ENCODE measurements at regions not wholly inside any gene's neighbourhood (a gene's known extent, or its start where the extent isn't known, plus 50 kb on each side); places are given as distances from the start of the nearest gene placed in this dataset.

DNA sequence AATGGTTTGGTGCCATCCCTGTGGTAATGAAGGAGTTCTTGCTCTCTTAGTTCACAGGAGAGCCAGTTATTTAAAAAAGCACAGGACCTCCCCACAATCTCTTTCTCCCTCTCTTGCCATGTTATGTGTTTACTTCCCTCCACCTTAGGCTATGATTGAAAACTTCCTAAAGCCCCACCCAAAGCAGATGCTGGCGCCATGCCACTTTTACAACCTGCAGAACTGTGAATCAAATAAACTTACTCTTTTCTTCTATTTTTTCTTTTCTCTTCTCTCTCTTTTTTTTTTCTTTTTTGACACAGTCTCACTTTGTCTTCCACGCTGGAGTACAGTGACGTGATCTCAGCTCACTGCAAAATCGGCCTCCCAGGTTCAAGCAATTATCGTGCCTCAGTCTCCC lies 508.4 kb upstream of the EPHA7 start:
- no peaks in the 10 kb centered on the region for H3K79me2 ChIP-seq (ENCODE audit: control insufficient read depth, insufficient read depth, low read length)
- no peak for DNase-seq (ENCODE audit: low read depth in 2 of 2)
- no peak overlapping the region for H3K4me2 ChIP-seq (ENCODE audit: extremely low read depth, insufficient read depth, low read length)
- no peak overlapping the region for H3K27ac ChIP-seq (ENCODE audit: insufficient read depth, low read length)
- H3K36me3 ChIP-seq (ENCODE audit: control insufficient read depth, insufficient read depth, low read length) = no peaks in the 10 kb centered on the region
- no peak overlapping the region for H2AFZ ChIP-seq (ENCODE audit: low read length)
- no peaks in the 10 kb centered on the region for H4K20me1 ChIP-seq (ENCODE audit: control insufficient read depth, extremely low read depth, insufficient read depth, low read length)
- H3K9me3 ChIP-seq (ENCODE audit: control insufficient read depth, insufficient read depth, low read depth, low read length) = no peaks in the 10 kb centered on the region
- H3K27me3 ChIP-seq (ENCODE audit: control insufficient read depth, insufficient read depth, low read length) = no peaks in the 10 kb centered on the region
- no peaks in the 10 kb centered on the region for H3K4me1 ChIP-seq (ENCODE audit: control insufficient read depth, extremely low read depth, insufficient read depth, low read length)
- TF ChIP-seq, protein P1, sequence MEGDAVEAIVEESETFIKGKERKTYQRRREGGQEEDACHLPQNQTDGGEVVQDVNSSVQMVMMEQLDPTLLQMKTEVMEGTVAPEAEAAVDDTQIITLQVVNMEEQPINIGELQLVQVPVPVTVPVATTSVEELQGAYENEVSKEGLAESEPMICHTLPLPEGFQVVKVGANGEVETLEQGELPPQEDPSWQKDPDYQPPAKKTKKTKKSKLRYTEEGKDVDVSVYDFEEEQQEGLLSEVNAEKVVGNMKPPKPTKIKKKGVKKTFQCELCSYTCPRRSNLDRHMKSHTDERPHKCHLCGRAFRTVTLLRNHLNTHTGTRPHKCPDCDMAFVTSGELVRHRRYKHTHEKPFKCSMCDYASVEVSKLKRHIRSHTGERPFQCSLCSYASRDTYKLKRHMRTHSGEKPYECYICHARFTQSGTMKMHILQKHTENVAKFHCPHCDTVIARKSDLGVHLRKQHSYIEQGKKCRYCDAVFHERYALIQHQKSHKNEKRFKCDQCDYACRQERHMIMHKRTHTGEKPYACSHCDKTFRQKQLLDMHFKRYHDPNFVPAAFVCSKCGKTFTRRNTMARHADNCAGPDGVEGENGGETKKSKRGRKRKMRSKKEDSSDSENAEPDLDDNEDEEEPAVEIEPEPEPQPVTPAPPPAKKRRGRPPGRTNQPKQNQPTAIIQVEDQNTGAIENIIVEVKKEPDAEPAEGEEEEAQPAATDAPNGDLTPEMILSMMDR (conservative IDR thresholded peaks at IDR 0.05 in 1 of 2, IDR thresholded peaks at IDR 0.05 in 1 of 2; ENCODE audit: low read depth in 1 of 2, low read length in 2 of 2) = no peak
- no peak for TF ChIP-seq EZH2 (IDR thresholded peaks at IDR 0.05; ENCODE audit: low read length, missing control alignments)
- no peak overlapping the region for H3K9ac ChIP-seq (ENCODE audit: insufficient read depth, low read length)
- no peak overlapping the region for H3K4me3 ChIP-seq (replicated peaks in 1 of 4; ENCODE audit: control extremely low read depth in 1 of 4, insufficient read depth in 1 of 4, low read depth in 3 of 4, low read length in 4 of 4)

DNA sequence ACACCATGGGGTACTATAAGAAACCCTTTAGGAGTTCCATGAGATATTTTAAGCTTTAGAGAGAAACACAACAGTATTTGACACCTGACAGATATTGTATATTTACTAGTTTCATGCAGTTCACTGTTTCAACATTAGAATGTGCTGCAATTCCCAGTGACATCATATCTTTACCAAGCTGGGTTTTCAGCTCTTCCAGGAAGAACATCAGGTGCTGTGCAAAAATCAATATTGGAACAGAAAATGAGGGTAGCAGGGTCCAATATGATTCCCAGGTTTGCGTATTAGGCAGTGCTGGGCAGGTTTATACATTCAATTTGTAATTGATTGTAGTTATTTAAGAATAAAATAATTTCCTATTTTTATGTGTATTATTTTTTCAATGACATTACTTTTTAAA lies 500.0 kb upstream of the EPHA7 start:
- H3K36me3 ChIP-seq (ENCODE audit: control insufficient read depth, insufficient read depth, low read length) = no peaks in the 10 kb centered on the region
- no peak overlapping the region for H3K4me3 ChIP-seq (replicated peaks in 1 of 4; ENCODE audit: control extremely low read depth in 1 of 4, insufficient read depth in 1 of 4, low read depth in 3 of 4, low read length in 4 of 4)
- no peaks in the 10 kb centered on the region for H4K20me1 ChIP-seq (ENCODE audit: control insufficient read depth, extremely low read depth, insufficient read depth, low read length)
- H3K9ac ChIP-seq (ENCODE audit: insufficient read depth, low read length) = no peak overlapping the region
- DNase-seq (ENCODE audit: low read depth in 2 of 2) = no peak
- H3K4me2 ChIP-seq (ENCODE audit: extremely low read depth, insufficient read depth, low read length) = no peak overlapping the region
- no peaks in the 10 kb centered on the region for H3K27me3 ChIP-seq (ENCODE audit: control insufficient read depth, insufficient read depth, low read length)
- no peak overlapping the region for H2AFZ ChIP-seq (ENCODE audit: low read length)
- H3K9me3 ChIP-seq (ENCODE audit: control insufficient read depth, insufficient read depth, low read depth, low read length) = no peaks in the 10 kb centered on the region
- no peak overlapping the region for H3K27ac ChIP-seq (ENCODE audit: insufficient read depth, low read length)
- TF ChIP-seq EZH2 (IDR thresholded peaks at IDR 0.05; ENCODE audit: low read length, missing control alignments) = no peak
- TF ChIP-seq, protein P1 (conservative IDR thresholded peaks at IDR 0.05 in 1 of 2, IDR thresholded peaks at IDR 0.05 in 1 of 2; ENCODE audit: low read depth in 1 of 2, low read length in 2 of 2) = no peak
- H3K79me2 ChIP-seq (ENCODE audit: control insufficient read depth, insufficient read depth, low read length) = no peaks in the 10 kb centered on the region
- H3K4me1 ChIP-seq (ENCODE audit: control insufficient read depth, extremely low read depth, insufficient read depth, low read length) = no peaks in the 10 kb centered on the region

DNA sequence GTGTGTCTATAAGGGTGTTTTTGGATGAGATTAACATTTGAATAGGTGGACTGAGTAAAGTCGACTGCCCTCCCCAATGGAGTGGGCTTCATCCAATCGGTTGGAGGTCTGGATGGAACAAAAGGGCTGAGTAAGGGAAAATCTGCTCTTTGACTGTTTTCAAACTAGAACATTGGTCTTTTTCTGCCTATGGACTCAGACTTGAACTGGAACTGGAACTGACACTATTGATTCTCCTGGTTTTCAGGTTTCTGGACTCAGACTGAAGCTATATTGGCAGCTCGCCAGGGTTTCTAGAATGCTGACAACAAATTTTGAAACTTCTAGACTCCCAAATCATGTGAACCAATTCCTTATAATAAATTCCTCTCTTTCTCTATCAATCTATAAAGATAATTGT lies 498.9 kb upstream of the EPHA7 start:
- no peaks in the 10 kb centered on the region for H3K4me1 ChIP-seq (ENCODE audit: control insufficient read depth, extremely low read depth, insufficient read depth, low read length)
- DNase-seq (ENCODE audit: low read depth in 2 of 2) = no peak
- no peak for TF ChIP-seq EZH2 (IDR thresholded peaks at IDR 0.05; ENCODE audit: low read length, missing control alignments)
- TF ChIP-seq, protein P1 (conservative IDR thresholded peaks at IDR 0.05 in 1 of 2, IDR thresholded peaks at IDR 0.05 in 1 of 2; ENCODE audit: low read depth in 1 of 2, low read length in 2 of 2) = no peak
- no peaks in the 10 kb centered on the region for H3K27me3 ChIP-seq (ENCODE audit: control insufficient read depth, insufficient read depth, low read length)
- H2AFZ ChIP-seq (ENCODE audit: low read length) = no peak overlapping the region
- no peak overlapping the region for H3K27ac ChIP-seq (ENCODE audit: insufficient read depth, low read length)
- H3K36me3 ChIP-seq (ENCODE audit: control insufficient read depth, insufficient read depth, low read length) = no peaks in the 10 kb centered on the region
- H3K9me3 ChIP-seq (ENCODE audit: control insufficient read depth, insufficient read depth, low read depth, low read length) = no peaks in the 10 kb centered on the region
- H4K20me1 ChIP-seq (ENCODE audit: control insufficient read depth, extremely low read depth, insufficient read depth, low read length) = no peaks in the 10 kb centered on the region
- no peak overlapping the region for H3K4me3 ChIP-seq (replicated peaks in 1 of 4; ENCODE audit: control extremely low read depth in 1 of 4, insufficient read depth in 1 of 4, low read depth in 3 of 4, low read length in 4 of 4)
- no peak overlapping the region for H3K4me2 ChIP-seq (ENCODE audit: extremely low read depth, insufficient read depth, low read length)
- H3K9ac ChIP-seq (ENCODE audit: insufficient read depth, low read length) = no peak overlapping the region
- H3K79me2 ChIP-seq (ENCODE audit: control insufficient read depth, insufficient read depth, low read length) = no peaks in the 10 kb centered on the region
